ENCODE measurements at regions not wholly inside any gene's neighbourhood (a gene's known extent, or its start where the extent isn't known, plus 50 kb on each side); places are given as distances from the start of the nearest gene placed in this dataset.

DNA sequence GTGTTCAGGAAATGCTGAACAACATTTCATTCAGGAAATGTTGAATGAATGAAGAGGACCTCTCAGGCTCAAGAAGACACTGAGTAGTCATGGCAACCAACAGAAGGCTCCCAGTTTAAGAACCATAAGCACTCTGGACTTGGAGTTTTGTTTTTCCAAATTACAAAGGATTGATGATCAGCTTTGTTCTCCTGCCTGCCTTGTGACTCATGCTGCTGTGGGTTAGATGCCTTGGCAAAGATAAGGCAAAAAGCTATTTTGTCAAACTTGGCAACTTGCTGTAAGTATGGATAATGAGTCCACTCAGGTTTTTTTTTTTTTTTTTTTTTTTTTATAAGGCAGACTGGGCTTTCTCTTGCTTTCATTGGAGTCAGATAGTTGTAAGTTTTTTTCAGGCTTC is 365.0 kb downstream of the TMEM232 start:
- FAIRE-seq: no peak

More for the DNA sequence above, 365.0 kb downstream of the TMEM232 start:
- H3K36me3 ChIP-seq (ENCODE audit: control insufficient read depth in 2 of 2, extremely low read depth in 1 of 2, insufficient read depth in 2 of 2, low read length in 2 of 2): no peaks in the 10 kb centered on the region
- no peaks in the 10 kb centered on the region for H3K9me1 ChIP-seq (replicated peaks; ENCODE audit: control insufficient read depth, extremely low read depth, insufficient read depth, low read length)
- BruUV-seq (replicated peaks): no TSS peak
- no peaks in the 10 kb centered on the region for H3K27me3 ChIP-seq (ENCODE audit: control insufficient read depth in 2 of 2, insufficient read depth in 2 of 2, low read length in 2 of 2)
- H3K4me1 ChIP-seq (ENCODE audit: control insufficient read depth, extremely low read depth, insufficient read depth, low read length): no peaks in the 10 kb centered on the region
- H3K9me3 ChIP-seq (replicated peaks; ENCODE audit: control insufficient read depth, insufficient read depth, low read length): peaks cover 1% of the 10 kb centered on the region
- CTCF ChIA-PET: no interaction called here
- DNase-seq (ENCODE audit: low read depth, low spot score): no peak
- POLR2A ChIA-PET: no interaction called here
- no peak overlapping the region for H3K4me2 ChIP-seq (ENCODE audit: insufficient read depth, low read length)
- no peak overlapping the region for H2AFZ ChIP-seq (ENCODE audit: low read depth, low read length)
- H3K27ac ChIP-seq (ENCODE audit: insufficient read depth, low read depth, low read length): no peak overlapping the region
- no peaks in the 10 kb centered on the region for H3K79me2 ChIP-seq (ENCODE audit: control insufficient read depth, insufficient read depth, low read length)
- H4K20me1 ChIP-seq (replicated peaks; ENCODE audit: control insufficient read depth, extremely low read depth, insufficient read depth, low read length): no peaks in the 10 kb centered on the region
- dilution Hi-C loops (cut with MboI; ENCODE audit: extremely low pct_ligation_motif_present, low sequenced_read_pairs): no loop called here
- H3K4me3 ChIP-seq (replicated peaks in 1 of 3; ENCODE audit: insufficient read depth in 1 of 3, low read depth in 1 of 3, low read length in 3 of 3): no peak overlapping the region
- intact Hi-C loops (cut with micrococcal nuclease): no loop called here
- H3K9ac ChIP-seq (replicated peaks; ENCODE audit: extremely low read depth, insufficient read depth, low read length): no peak overlapping the region
- no peak for TF ChIP-seq POLR2AphosphoS5 (IDR thresholded peaks at IDR 0.05; ENCODE audit: insufficient read depth, low read depth, low read length)
- no peak for TF ChIP-seq JUN (IDR thresholded peaks at IDR 0.05; ENCODE audit: borderline replicate concordance, insufficient read depth, insufficient read length, low read depth)
- no peak for TF ChIP-seq MYC (IDR thresholded peaks at IDR 0.05; ENCODE audit: low read depth, low read length)
- no peak for TF ChIP-seq POLR2A (IDR thresholded peaks at IDR 0.05; ENCODE audit: low read depth, low read length)
- TF ChIP-seq, protein P1, sequence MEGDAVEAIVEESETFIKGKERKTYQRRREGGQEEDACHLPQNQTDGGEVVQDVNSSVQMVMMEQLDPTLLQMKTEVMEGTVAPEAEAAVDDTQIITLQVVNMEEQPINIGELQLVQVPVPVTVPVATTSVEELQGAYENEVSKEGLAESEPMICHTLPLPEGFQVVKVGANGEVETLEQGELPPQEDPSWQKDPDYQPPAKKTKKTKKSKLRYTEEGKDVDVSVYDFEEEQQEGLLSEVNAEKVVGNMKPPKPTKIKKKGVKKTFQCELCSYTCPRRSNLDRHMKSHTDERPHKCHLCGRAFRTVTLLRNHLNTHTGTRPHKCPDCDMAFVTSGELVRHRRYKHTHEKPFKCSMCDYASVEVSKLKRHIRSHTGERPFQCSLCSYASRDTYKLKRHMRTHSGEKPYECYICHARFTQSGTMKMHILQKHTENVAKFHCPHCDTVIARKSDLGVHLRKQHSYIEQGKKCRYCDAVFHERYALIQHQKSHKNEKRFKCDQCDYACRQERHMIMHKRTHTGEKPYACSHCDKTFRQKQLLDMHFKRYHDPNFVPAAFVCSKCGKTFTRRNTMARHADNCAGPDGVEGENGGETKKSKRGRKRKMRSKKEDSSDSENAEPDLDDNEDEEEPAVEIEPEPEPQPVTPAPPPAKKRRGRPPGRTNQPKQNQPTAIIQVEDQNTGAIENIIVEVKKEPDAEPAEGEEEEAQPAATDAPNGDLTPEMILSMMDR (IDR thresholded peaks at IDR 0.05; ENCODE audit: extremely low read depth in 1 of 2, insufficient read depth in 1 of 2, low read depth in 1 of 2, low read length in 2 of 2): no peak
- TF ChIP-seq FOS (IDR thresholded peaks at IDR 0.05; ENCODE audit: borderline replicate concordance, insufficient read depth, low read length): no peak
- no peak for TF ChIP-seq EZH2 (IDR thresholded peaks at IDR 0.05; ENCODE audit: borderline replicate concordance, low read depth, low read length, severe bottlenecking)
- TF ChIP-seq, protein P2, sequence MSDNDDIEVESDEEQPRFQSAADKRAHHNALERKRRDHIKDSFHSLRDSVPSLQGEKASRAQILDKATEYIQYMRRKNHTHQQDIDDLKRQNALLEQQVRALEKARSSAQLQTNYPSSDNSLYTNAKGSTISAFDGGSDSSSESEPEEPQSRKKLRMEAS (IDR thresholded peaks at IDR 0.05; ENCODE audit: insufficient read depth, insufficient read length): no peak
- TF ChIP-seq GATA2 (IDR thresholded peaks at IDR 0.05; ENCODE audit: insufficient read depth, insufficient read length, low read depth, low read length): no peak

Measured in endothelial cell of umbilical vein (primary cell).